ENCODE measurements at regions not wholly inside any gene's neighbourhood (a gene's known extent, or its start where the extent isn't known, plus 50 kb on each side); places are given as distances from the start of the nearest gene placed in this dataset.

DNA sequence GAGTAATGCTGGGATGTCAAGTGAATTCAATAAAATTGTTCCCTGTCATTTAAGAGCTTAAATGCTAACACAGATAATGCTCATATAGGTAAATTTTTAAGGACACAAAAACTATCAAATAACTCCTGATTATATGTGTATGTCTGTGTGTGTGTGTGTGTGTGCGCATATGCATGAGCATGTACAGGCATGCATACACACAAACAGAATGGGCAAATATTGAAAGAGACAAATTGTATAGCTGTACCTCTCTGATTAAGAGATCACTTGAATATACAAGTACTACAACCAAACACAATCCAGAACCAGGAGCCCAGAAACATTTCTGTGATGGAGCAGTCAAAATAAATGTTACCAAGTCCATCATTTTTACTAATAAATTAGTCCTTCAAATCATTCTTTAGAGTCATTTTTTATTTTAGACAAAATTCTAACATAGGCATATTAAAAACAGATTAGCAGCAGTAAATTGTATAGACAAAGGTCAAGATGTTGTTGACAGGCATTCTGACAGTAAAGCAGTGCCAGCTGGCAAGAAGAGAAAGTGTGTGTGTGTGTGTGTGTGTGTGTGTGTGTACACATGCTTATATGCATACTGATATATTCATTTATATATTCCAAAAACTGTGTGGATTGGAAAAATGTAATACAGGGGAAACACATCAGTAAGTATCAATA is 145.3 kb downstream of the CD47 start:
- TF ChIP-seq, protein P1, sequence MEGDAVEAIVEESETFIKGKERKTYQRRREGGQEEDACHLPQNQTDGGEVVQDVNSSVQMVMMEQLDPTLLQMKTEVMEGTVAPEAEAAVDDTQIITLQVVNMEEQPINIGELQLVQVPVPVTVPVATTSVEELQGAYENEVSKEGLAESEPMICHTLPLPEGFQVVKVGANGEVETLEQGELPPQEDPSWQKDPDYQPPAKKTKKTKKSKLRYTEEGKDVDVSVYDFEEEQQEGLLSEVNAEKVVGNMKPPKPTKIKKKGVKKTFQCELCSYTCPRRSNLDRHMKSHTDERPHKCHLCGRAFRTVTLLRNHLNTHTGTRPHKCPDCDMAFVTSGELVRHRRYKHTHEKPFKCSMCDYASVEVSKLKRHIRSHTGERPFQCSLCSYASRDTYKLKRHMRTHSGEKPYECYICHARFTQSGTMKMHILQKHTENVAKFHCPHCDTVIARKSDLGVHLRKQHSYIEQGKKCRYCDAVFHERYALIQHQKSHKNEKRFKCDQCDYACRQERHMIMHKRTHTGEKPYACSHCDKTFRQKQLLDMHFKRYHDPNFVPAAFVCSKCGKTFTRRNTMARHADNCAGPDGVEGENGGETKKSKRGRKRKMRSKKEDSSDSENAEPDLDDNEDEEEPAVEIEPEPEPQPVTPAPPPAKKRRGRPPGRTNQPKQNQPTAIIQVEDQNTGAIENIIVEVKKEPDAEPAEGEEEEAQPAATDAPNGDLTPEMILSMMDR (IDR thresholded peaks at IDR 0.05), result no peak
- TF ChIP-seq POLR2A (IDR thresholded peaks at IDR 0.05) (no peak), EP300 (IDR thresholded peaks at IDR 0.05) (no peak)
